GM10266 (cell line): ENCODE measurements at regions not wholly inside any gene's neighbourhood (a gene's known extent, or its start where the extent isn't known, plus 50 kb on each side); places are given as distances from the start of the nearest gene placed in this dataset.
"Not testable (repeated sequence)": the region's sequence is repeated elsewhere in the genome, so short reads cannot be mapped to it uniquely, and the experiment has no call there.

Source experiments
- DNase-seq: peaks from one replicate; pipeline ENCODE4 v3.0.0; 2012; ENCODE audit errors: extremely low spot score
- CTCF ChIP-seq: IDR thresholded peaks from 2 replicates; pipeline ENCODE4 v1.5.1; 2012; ENCODE audit warnings: mild to moderate bottlenecking, low read depth; ENCODE audit not compliant: control insufficient read depth, insufficient read depth; ENCODE audit errors: missing control alignments

- no peak for DNase-seq
- TF ChIP-seq CTCF, result no peak
Measured at GRCh38 chr20:36082315-36082915, 72.1 kb upstream of the EPB41L1 start.

DNA sequence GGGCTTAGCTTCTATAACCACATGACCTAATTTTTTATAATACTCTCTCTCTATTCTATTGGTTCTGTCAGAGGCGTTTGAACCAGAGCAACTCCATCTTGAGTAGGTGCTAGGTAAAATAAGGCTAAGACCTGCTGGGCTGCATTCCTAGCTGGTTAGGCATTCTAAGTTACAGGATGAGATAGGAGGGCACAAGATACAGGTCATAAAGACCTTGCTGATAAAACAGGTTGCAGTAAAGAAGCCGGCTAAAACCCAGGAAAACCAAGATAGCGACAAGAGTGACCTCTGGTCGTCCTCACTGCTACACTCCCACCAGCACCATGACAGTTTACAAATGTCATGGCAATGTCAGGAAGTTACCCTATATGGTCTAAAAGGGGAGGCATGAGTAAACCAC, 71.3 kb upstream of the EPB41L1 start:
- DNase-seq, result not testable (repeated sequence)

- DNase-seq, result no peak
- TF ChIP-seq CTCF, result no peak
Measured at GRCh38 chr20:36084356-36084755, 70.2 kb upstream of the EPB41L1 start.

- TF ChIP-seq CTCF, result no peak
- no peak for DNase-seq
Measured at GRCh38 chr20:36084897-36085613, 69.5 kb upstream of the EPB41L1 start.

GRCh38 chr20:36085686-36086267, 68.8 kb upstream of the EPB41L1 start:
- DNase-seq, result no peak
- TF ChIP-seq CTCF, result no peak

DNA sequence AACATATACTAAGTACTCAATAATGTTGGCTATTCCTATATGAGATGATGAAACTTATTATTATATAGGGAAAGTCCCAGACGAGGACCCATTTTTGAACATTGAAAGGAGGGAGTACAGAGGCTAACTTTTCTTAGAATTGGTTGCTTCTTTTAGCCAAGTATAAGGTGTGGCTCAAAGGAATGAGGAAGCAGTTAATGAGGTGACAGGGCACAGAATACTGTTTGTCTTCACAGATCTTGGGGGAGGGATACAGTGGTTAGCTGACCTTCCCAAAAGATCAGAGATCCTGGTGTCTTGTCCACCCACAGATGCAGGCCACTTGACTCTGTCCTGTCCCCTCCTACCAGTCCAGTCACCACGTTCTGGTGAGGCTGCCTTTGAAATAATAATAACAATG, 67.8 kb upstream of the EPB41L1 start:
- TF ChIP-seq CTCF, result no peak

DNA sequence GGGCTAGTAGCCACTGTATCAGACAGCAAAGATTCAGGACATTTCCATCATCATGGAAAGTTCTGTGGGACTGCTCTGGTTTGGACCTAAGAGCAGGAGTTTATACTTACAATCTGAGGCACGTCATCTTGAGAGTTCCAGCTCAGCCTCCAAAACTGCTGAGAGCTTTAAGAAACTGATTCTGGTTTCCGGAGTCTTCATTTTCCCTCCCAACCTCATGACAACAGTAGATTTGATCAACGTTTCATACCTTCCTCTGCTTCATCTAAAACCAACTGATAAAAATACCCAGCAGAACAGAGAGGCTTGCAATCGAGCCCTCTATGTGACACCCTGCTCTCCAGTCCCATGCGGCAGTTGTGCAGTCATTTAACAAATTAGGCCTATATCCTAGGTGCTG, 64.3 kb upstream of the EPB41L1 start:
- TF ChIP-seq CTCF, result no peak
- no peak for DNase-seq

More for the DNA sequence above, 67.8 kb upstream of the EPB41L1 start:
- no peak for DNase-seq
